ENCODE measurements at regions not wholly inside any gene's neighbourhood (a gene's known extent, or its start where the extent isn't known, plus 50 kb on each side); places are given as distances from the start of the nearest gene placed in this dataset.

DNA sequence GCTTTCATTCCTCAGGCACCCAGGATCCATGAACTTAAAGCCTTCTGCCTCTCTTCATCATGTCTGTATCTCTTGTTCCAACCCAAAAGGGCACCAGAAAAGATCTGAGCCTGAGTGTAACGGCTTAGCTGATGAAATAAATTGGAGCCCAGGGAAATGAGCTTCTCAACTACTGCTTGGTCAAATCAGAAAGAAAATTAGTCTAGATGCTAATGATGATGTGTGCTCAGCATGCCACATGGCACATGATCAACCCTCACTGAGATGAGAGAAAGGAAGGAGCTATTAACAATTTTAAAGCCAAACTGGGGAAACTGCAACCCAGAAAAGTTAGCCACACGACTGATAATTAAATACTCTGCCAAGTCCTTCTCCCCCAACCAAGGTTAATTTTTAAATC, 325.7 kb downstream of the CNTN3 start:
- TF ChIP-seq TAF1 (IDR thresholded peaks at IDR 0.05; ENCODE audit: borderline replicate concordance, insufficient read depth, low read length) (no peak), POLR2AphosphoS5 (IDR thresholded peaks at IDR 0.05; ENCODE audit: low read depth, low read length) (no peak), FOXP2 (optimal IDR thresholded peaks at IDR 0.05; ENCODE audit: borderline replicate concordance, extremely low read depth, extremely low read length, insufficient read depth) (no peak), SIN3A (IDR thresholded peaks at IDR 0.05; ENCODE audit: borderline replicate concordance, insufficient read depth, low read length) (no peak), REST (IDR thresholded peaks at IDR 0.05; ENCODE audit: insufficient read depth in 1 of 2, low read depth in 2 of 2, low read length in 2 of 2) (no peak)

GRCh38 chr3:74287557-74287956, 326.9 kb downstream of the CNTN3 start:
- no peak for TF ChIP-seq REST (IDR thresholded peaks at IDR 0.05; ENCODE audit: insufficient read depth in 1 of 2, low read depth in 2 of 2, low read length in 2 of 2)
- TF ChIP-seq TAF1 (IDR thresholded peaks at IDR 0.05; ENCODE audit: borderline replicate concordance, insufficient read depth, low read length) = no peak

DNA sequence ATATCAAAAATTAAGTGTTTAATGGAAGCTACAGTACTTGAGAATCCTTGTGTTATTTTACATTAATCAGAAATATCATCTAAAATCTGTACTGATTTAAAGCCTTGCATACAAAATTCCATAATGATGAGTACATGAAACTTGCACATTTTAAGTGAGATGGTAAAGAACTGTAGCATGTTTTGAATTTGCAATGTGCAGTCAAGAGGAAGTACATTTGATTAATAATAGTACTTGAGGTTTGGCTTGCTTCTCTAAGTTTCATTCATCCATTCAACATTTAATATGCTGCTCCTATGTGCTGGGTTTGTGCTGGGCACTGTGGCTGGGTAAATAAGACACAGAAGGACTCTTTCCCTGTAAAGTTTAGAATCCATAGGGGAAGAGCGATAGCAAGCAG, 332.3 kb downstream of the CNTN3 start:
- no peak for TF ChIP-seq REST (IDR thresholded peaks at IDR 0.05; ENCODE audit: insufficient read depth in 1 of 2, low read depth in 2 of 2, low read length in 2 of 2)

DNA sequence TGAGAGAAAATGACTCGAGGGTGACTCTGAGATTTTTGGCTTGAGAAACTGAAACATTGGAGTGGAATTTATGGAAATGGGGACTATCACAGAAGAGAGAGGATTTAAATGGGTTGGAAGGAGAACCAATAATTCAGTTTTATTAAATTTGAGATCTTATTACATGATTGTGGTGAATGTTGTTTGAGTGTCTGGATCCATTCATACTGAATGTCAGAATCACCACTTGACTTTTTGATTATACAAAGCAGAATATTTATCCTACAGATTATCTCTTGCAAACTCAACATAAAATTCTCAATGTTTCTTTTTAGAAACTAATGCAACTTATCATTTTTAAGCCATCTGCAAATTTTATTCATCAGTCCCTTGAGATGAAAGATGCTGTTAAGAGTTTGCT, 332.8 kb downstream of the CNTN3 start:
- TF ChIP-seq SIN3A (IDR thresholded peaks at IDR 0.05; ENCODE audit: borderline replicate concordance, insufficient read depth, low read length) (no peak), FOXP2 (optimal IDR thresholded peaks at IDR 0.05; ENCODE audit: borderline replicate concordance, extremely low read depth, extremely low read length, insufficient read depth) (no peak), REST (IDR thresholded peaks at IDR 0.05; ENCODE audit: insufficient read depth in 1 of 2, low read depth in 2 of 2, low read length in 2 of 2) (no peak), POLR2AphosphoS5 (IDR thresholded peaks at IDR 0.05; ENCODE audit: low read depth, low read length) (no peak), TAF1 (IDR thresholded peaks at IDR 0.05; ENCODE audit: borderline replicate concordance, insufficient read depth, low read length) (no peak)

DNA sequence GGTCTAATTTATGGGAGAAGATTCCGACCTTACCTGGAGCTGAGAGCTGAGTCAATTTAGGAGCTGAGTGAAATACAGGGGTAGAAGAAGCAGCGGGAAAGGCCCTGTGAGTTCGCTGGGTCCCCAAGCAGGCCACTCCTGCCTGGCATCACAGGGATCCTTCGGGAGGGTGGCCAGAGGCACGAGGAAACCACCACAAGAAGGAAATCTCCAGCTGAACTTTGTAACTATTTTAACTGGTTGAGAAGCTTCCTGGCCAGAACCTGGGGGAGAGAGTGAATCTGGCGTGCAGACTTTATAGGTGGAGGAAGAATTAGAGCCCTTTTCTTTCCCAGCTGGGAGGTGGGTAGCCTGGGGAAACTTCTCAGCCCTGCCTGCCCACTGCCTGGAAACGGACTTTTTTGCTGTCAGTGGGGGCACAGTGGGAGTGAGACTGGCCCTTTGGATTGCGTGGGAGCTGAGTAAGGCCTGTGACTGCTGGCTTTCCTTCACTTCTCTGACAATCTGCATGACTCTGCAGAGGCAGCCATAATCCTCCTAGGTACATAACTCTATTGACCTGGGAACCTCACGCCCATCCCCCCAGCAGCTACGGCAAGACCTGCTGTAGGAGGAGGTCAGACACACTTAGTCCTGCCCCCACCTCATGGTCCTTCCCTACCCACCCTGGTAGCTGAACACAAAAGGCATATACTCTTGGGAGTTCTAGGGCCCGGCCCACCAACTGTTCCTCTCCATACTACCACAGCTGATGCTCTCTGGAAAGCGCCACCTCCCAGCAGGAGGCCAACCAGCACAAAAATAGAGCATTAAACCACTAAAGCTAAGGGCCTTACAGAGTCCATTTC, 340.7 kb downstream of the CNTN3 start:
- TF ChIP-seq REST (IDR thresholded peaks at IDR 0.05; ENCODE audit: insufficient read depth in 1 of 2, low read depth in 2 of 2, low read length in 2 of 2) = no peak
- TF ChIP-seq POLR2AphosphoS5 (IDR thresholded peaks at IDR 0.05; ENCODE audit: low read depth, low read length) = no peak
- TF ChIP-seq FOXP2 (optimal IDR thresholded peaks at IDR 0.05; ENCODE audit: borderline replicate concordance, extremely low read depth, extremely low read length, insufficient read depth) = no peak
- no peak for TF ChIP-seq SIN3A (IDR thresholded peaks at IDR 0.05; ENCODE audit: borderline replicate concordance, insufficient read depth, low read length)
- TF ChIP-seq TAF1 (IDR thresholded peaks at IDR 0.05; ENCODE audit: borderline replicate concordance, insufficient read depth, low read length) = no peak

Data from PFSK-1 (cell line).